Suprapubic skin (tissue), 4 donors: ENCODE measurements at regions not wholly inside any gene's neighbourhood (a gene's known extent, or its start where the extent isn't known, plus 50 kb on each side); places are given as distances from the start of the nearest gene placed in this dataset.
A peak's percentile ranks its signal among the peaks of the same experiment; 100 is the strongest.

Experiments used
- DNase-seq, 2 donors: peaks; one replicate each; pipeline ENCODE4 v3.0.0-alpha.2; 2019; ENCODE audit warnings: low spot score in 2 of 2
- H3K27ac ChIP-seq: fragments of 200-600 bp; sonication (generic); one replicate; pipeline ENCODE4 v1.5.1; 2019
- H3K27me3 ChIP-seq: fragments of 200-600 bp; sonication (generic); one replicate; pipeline ENCODE4 v1.5.1; 2019
- H3K36me3 ChIP-seq: fragments of 200-600 bp; sonication (generic); one replicate; pipeline ENCODE4 v1.5.1; 2019
- H3K4me1 ChIP-seq: fragments of 200-600 bp; sonication (generic); one replicate; pipeline ENCODE4 v1.5.1; 2019
- H3K4me3 ChIP-seq: fragments of 200-600 bp; sonication (generic); one replicate; pipeline ENCODE4 v1.5.1; 2019; ENCODE audit warnings: mild to moderate bottlenecking
- H3K9me3 ChIP-seq: fragments of 200-600 bp; sonication (generic); one replicate; pipeline ENCODE4 v1.5.1; 2019
- CTCF ChIP-seq, 2 donors: fragments of 200-600 bp in 1 of 2; fragments of 450-650 bp in 1 of 2; sonication (generic) in 1 of 2; IDR thresholded peaks; one replicate each; pipeline ENCODE4 v1.5.1; 2016 to 2019; ENCODE audit warnings: antibody characterized with exemption in 2 of 2, mild to moderate bottlenecking in 1 of 2, moderate library complexity in 1 of 2
- EP300 ChIP-seq: sonication (generic); formaldehyde crosslinking; IDR thresholded peaks from one replicate; pipeline ENCODE4 v1.6.1; 2017; ENCODE audit warnings: antibody characterized with exemption
- POLR2A ChIP-seq, 2 donors: fragments of 450-650 bp; IDR thresholded peaks; one replicate each; pipeline ENCODE4 v1.6.1; 2017; ENCODE audit warnings: antibody characterized with exemption in 2 of 2, mild to moderate bottlenecking in 2 of 2, moderate library complexity in 2 of 2
- POLR2AphosphoS5 ChIP-seq, 3 donors: sonication (generic); formaldehyde crosslinking; IDR thresholded peaks; one replicate each; pipeline ENCODE4 v1.6.1; 2017; ENCODE audit warnings: antibody characterized with exemption in 3 of 3
- WGBS: methylation state at CpG from one replicate; pipeline ENCODE4 v1.1.5; 2018; 5-methylcytosine and 5-hydroxymethylcytosine counted together

- peak; percentile 43 to 65 for DNase-seq
- 90% methylated on average over 14 of the region's 15 CpGs for WGBS
These were observed 103.2 kb downstream of the INHBB start for GRCh38 chr2:120448961-120449810.

DNA sequence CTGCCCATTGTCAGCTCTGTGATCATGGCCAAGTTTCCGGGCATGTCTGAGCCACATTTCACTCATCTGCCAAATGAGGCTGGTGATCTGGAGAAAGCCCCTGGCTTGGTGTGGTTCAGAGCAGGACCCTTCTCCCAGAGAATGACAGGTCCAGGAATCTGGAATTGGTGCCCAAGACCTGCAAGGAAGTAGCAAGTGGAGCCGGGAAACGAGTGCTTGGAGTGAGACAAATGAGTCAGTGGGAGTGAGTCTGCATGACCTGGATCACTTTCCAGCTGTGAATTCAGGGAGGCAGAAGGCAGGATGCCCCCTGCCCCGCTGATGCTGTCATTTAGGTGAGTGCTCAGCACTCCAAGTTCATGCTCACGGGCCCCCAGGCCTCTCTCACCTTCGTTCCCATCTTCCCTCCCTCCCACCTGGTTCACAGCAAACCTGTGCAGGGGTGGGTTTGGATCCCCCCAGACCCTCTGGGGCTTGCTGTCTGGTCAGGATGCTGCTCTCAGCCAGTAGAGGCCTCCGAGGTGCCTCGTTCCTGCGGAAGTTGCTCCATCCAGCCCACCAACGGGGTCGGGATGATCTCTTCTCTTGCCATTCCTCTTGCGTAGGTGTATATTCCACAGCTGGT lies 104.4 kb downstream of the INHBB start:
- no peak for TF ChIP-seq POLR2AphosphoS5 (IDR thresholded peaks at IDR 0.05)
- no peak for TF ChIP-seq CTCF (IDR thresholded peaks at IDR 0.05)
- no peak for TF ChIP-seq POLR2A (IDR thresholded peaks at IDR 0.05)
- TF ChIP-seq EP300, result no peak
- Histone ChIP-seq H3K9me3 (no peaks in the 10 kb centered on the region), H3K36me3 (no peaks in the 10 kb centered on the region), H3K27me3 (no peaks in the 10 kb centered on the region), H3K4me1 (no peaks in the 10 kb centered on the region), H3K4me3 (no peak overlapping the region), H3K27ac (no peak overlapping the region)
- WGBS, result 88% methylated on average over 11 of the region's 12 CpGs
- peak in 1 of 2 donors; percentile 49 for DNase-seq

More at GRCh38 chr2:120448961-120449810, 103.2 kb downstream of the INHBB start:
- Histone ChIP-seq H3K4me1 (no peaks in the 10 kb centered on the region), H3K27me3 (no peaks in the 10 kb centered on the region), H3K9me3 (no peaks in the 10 kb centered on the region), H3K27ac (no peak overlapping the region), H3K4me3 (no peak overlapping the region), H3K36me3 (no peaks in the 10 kb centered on the region)
- no peak for TF ChIP-seq EP300
- TF ChIP-seq POLR2A (IDR thresholded peaks at IDR 0.05), result no peak
- TF ChIP-seq POLR2AphosphoS5 (IDR thresholded peaks at IDR 0.05), result no peak
- no peak for TF ChIP-seq CTCF (IDR thresholded peaks at IDR 0.05)

GRCh38 chr2:120451334-120451733 lies 105.4 kb downstream of the INHBB start:
- Histone ChIP-seq H3K4me1 (no peaks in the 10 kb centered on the region), H3K9me3 (no peaks in the 10 kb centered on the region), H3K27me3 (no peaks in the 10 kb centered on the region), H3K4me3 (no peak overlapping the region), H3K36me3 (no peaks in the 10 kb centered on the region), H3K27ac (no peak overlapping the region)
- peak in 1 of 2 donors; percentile 47 for DNase-seq
- TF ChIP-seq POLR2AphosphoS5 (IDR thresholded peaks at IDR 0.05) (no peak), CTCF (IDR thresholded peaks at IDR 0.05) (no peak), EP300 (no peak), POLR2A (IDR thresholded peaks at IDR 0.05) (no peak)
- 60% methylated on average over 4 of the region's 6 CpGs for WGBS

DNA sequence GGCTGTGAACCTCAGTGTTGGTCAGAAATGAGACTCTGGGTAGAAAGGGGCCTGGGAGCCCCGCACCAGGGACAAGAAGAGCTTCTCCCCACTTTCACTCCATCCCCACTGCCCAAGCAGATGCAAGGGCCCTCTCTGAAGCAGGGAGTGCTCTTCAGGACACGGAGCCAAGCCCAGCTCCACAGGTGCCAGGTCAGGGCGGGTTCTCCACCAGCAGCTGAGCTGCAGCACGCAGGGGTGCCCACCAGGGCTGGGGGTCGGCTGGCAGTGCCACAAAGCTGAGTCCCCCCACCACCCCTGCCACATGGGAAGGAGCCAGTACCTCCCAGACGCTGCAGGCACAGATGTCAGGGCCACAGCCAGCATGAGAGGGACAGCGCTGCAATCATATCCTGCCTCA lies 106.2 kb downstream of the INHBB start:
- H3K4me3 ChIP-seq, result no peak overlapping the region
- H3K9me3 ChIP-seq, result no peaks in the 10 kb centered on the region
- peak in 1 of 2 donors; percentile 43 for DNase-seq
- 80% methylated on average over 4 of the region's 7 CpGs for WGBS
- no peaks in the 10 kb centered on the region for H3K4me1 ChIP-seq
- H3K27me3 ChIP-seq, result no peaks in the 10 kb centered on the region
- TF ChIP-seq POLR2AphosphoS5 (IDR thresholded peaks at IDR 0.05) (no peak), CTCF (IDR thresholded peaks at IDR 0.05) (no peak), POLR2A (IDR thresholded peaks at IDR 0.05) (no peak), EP300 (no peak)
- H3K36me3 ChIP-seq, result no peaks in the 10 kb centered on the region
- H3K27ac ChIP-seq, result no peak overlapping the region

- Histone ChIP-seq H3K4me1 (no peaks in the 10 kb centered on the region), H3K27ac (no peak overlapping the region), H3K4me3 (no peak overlapping the region), H3K36me3 (no peaks in the 10 kb centered on the region), H3K27me3 (no peaks in the 10 kb centered on the region), H3K9me3 (no peaks in the 10 kb centered on the region)
- 93% methylated on average over 12 of the region's 13 CpGs for WGBS
- DNase-seq, result peak in 1 of 2 donors; percentile 46
- no peak for TF ChIP-seq CTCF (IDR thresholded peaks at IDR 0.05)
- TF ChIP-seq EP300, result no peak
- no peak for TF ChIP-seq POLR2AphosphoS5 (IDR thresholded peaks at IDR 0.05)
- TF ChIP-seq POLR2A (IDR thresholded peaks at IDR 0.05), result no peak
These were observed 107.2 kb downstream of the INHBB start for GRCh38 chr2:120452945-120453634.
